ENCODE measurements at regions not wholly inside any gene's neighbourhood (a gene's known extent, or its start where the extent isn't known, plus 50 kb on each side); places are given as distances from the start of the nearest gene placed in this dataset.
"Not testable (repeated sequence)": the region's sequence is repeated elsewhere in the genome, so short reads cannot be mapped to it uniquely, and the experiment has no call there.

GRCh38 chr18:39462436-39462835 lies 1896.8 kb upstream of the CELF4 start:
- no peak for DNase-seq (ENCODE audit: low read depth in 3 of 3)

GRCh38 chr18:39460136-39460535 lies 1894.5 kb upstream of the CELF4 start:
- no peak for DNase-seq (ENCODE audit: low read depth in 3 of 3)

DNA sequence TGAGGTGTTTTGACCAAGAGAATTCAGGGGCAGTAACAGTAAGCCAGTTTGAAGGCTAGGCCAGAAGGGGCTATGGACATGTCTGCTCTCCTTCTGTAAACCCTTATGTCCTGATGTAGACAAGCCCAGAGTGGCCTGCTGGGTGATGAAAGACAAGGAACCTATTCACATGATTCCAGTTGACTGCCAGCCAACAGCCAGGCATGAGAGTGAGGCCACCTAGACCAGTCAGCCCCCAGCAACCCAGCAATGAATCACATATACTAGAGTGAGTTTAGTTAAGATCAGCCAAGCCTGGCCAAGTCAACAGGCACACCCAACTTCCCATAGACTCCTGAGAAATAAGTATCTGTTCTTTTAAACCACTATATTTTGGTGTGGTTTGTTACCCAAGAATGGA lies 1889.7 kb upstream of the CELF4 start:
- no peak for DNase-seq (ENCODE audit: low read depth in 3 of 3)

DNA sequence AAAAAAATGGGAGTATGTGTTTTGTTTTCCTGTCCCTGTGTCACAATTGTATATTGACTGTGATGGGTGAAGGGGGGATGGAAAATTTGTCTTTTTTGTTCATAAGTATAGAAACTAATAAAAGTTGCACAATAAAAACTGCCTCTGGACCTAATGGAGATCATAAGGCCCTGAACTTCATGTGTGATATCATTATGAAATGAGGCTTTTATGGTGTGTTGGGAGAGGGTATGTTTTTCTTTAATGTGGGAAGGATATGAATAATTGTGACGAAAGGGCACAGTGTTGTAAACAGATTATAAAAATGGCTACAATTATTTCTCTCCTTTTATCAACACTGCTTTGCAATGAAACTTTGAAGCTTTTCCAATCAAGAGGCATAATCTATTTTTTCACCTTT lies 1889.3 kb upstream of the CELF4 start:
- no peak for DNase-seq (ENCODE audit: low read depth in 3 of 3)

DNA sequence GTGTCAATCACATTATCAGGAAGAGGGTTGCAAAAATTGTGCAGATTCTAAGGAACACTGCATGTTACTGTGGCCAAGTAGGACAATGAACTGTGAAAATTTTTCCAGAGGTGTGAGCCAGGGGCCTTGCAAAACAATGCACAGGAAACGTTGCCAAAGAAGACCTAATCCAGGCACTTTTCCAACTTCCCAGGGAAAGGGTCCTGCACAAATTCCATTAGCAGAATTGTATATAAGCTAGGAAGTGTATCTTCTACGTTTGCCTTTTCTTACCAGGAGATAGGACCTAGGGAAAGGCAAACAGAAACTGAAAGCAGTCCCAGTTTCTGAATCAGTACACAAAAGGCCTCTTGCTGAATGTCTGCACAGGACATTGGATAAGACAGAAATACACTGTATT lies 1888.3 kb upstream of the CELF4 start:
- DNase-seq (ENCODE audit: low read depth in 3 of 3) = no peak

DNA sequence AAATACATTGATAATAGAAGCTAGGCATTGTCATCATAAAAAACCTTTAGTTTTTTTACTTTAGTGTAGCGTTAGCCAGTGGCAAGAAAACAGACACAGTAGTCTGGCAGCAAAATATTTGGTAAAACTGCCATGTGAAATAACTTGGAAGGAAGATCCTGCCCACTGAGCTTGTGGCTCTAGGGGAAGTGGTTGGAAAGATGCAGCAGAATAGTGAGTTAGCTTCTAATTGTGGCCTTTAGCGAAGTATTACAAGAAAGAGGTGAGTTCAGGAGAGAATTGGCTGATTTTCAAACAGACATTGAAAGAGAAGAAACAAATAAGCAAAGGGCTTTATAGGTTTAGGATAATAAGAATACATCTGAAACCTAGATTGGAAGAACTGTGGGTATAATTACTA lies 1887.8 kb upstream of the CELF4 start:
- no peak for DNase-seq (ENCODE audit: low read depth in 3 of 3)

- no peak for DNase-seq (ENCODE audit: low read depth in 3 of 3)
These were observed 1885.4 kb upstream of the CELF4 start for GRCh38 chr18:39450958-39451357.

- DNase-seq (ENCODE audit: low read depth in 3 of 3) = no peak
These were observed 1884.0 kb upstream of the CELF4 start for GRCh38 chr18:39449566-39449965.

- no peak for DNase-seq (ENCODE audit: low read depth in 3 of 3)
These were observed 1883.3 kb upstream of the CELF4 start for GRCh38 chr18:39448942-39449341.

- not testable (repeated sequence) for DNase-seq (ENCODE audit: low read depth in 3 of 3)
These were observed 1879.4 kb upstream of the CELF4 start for GRCh38 chr18:39444957-39445356.

DNA sequence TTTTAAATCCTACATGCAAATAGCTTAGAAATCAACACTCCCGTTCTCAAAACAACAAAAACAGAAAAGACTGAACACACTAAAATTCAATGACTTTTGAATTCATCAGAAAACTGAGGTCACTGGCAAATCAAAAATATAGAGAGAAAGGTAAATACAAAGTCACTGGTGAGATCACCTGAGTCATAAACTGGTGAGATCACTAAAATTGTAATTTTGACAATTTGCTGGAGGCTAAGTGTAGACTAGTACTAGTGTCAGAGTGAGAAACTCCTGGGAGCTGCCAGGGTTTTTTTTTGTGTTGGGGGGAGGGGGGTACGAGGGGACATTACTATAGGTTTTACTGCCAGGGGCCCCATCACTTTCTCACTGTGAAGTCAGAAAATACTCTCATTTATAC lies 1876.0 kb upstream of the CELF4 start:
- no peak for DNase-seq (ENCODE audit: low read depth in 3 of 3)

GRCh38 chr18:39435996-39436395 lies 1870.4 kb upstream of the CELF4 start:
- no peak for DNase-seq (ENCODE audit: low read depth in 3 of 3)

DNA sequence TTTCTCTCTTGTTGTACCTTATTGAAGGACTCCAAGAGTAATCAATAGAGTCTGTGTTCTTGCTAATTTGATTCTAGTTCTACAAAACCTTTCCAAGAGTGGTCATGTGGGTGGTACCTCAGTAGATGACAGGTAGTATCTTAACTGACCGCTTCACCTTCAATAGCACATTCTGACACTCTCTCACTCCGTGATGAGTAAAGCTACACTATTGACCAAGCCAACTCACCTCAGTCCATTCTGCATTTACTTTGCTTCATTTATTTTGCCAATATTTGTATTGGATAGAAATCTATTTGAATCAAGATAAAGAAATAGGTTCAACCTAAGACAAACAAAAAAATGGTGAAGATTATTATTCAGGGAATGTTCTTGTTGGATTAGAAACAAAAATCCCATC lies 1869.6 kb upstream of the CELF4 start:
- no peak for DNase-seq (ENCODE audit: low read depth in 3 of 3)

DNA sequence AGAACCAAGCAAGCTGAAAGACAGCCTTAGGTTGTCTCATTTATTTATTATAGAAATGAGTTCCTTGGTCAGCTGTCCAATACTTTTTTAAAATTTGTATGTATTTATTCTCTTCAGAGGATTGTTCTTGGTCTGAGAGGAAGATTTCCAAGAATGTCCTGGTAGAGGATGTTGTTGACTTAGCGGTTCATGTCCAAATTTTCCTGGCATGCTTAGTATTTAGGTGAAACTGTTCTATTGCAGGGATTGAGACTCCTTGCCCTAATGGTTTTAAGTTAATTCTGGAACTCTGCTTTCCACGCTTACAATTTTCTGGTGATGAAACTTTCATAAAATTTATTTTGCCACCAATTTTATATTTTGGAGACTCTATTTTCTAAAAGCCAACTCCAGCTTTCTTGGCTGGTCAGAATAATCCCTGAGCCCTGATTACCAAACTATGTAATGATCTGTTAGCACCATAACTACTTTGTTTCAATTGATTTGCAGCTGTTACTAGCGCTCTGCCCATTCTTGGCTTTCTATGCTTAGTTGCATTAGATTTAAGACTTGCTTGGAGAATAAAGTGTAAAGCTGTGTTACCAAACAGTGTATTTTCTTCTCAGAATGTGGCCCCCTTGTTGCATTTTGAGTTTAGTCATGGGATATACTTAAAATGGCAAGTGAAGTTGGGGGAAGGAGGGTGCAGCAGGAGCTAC lies 1868.8 kb upstream of the CELF4 start:
- DNase-seq (ENCODE audit: low read depth in 3 of 3) = no peak

- DNase-seq (ENCODE audit: low read depth in 3 of 3) = no peak
These were observed 1859.7 kb upstream of the CELF4 start for GRCh38 chr18:39425172-39425850.

- no peak for DNase-seq (ENCODE audit: low read depth in 3 of 3)
These were observed 1858.7 kb upstream of the CELF4 start for GRCh38 chr18:39424261-39424660.

DNA sequence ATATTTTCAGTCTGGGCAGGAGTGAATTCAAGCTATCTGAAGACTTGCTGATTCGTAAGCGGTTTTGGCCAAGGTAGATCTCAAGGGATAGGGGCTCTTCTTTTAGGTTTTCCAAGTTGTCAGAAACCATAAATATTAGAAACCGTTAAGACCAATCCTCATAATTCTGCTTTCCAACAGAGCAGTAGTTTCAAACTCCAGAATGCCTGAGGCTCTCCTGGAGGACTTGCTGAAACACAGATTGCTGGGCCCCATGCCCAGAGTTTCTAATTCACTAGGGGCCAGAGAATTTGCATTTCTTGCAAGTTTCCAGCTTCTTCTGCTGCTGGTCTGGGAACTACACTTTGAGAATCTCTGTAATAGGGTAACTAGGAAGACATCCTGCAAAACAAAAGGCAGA lies 1855.7 kb upstream of the CELF4 start:
- DNase-seq (ENCODE audit: low read depth in 3 of 3) = no peak

DNA sequence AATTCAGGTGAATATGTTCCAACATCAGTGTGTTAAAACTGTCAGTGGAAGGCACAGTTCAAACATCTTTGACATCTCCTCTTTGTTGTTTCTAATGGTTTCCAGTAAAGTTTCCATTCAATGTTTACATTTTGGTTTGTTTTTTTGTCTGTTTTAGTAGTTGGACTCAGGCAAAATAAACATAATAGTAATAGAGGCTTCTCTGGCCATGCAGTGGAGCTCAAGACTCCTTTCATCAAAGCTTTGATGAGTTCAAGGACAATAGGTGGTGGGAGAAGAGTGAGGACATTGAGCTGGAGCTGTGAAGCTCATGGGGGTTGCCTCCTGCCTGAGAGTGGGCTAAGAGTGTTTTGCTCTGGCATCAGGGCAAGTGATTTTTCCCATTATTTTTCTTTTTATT lies 1853.7 kb upstream of the CELF4 start:
- DNase-seq (ENCODE audit: low read depth in 3 of 3) = no peak

GRCh38 chr18:39415471-39415870 lies 1849.9 kb upstream of the CELF4 start:
- DNase-seq (ENCODE audit: low read depth in 3 of 3) = no peak

- no peak for DNase-seq (ENCODE audit: low read depth in 3 of 3)
These were observed 1848.6 kb upstream of the CELF4 start for GRCh38 chr18:39414009-39414700.

GRCh38 chr18:39406941-39407340 lies 1841.3 kb upstream of the CELF4 start:
- no peak for DNase-seq (ENCODE audit: low read depth in 3 of 3)

DNA sequence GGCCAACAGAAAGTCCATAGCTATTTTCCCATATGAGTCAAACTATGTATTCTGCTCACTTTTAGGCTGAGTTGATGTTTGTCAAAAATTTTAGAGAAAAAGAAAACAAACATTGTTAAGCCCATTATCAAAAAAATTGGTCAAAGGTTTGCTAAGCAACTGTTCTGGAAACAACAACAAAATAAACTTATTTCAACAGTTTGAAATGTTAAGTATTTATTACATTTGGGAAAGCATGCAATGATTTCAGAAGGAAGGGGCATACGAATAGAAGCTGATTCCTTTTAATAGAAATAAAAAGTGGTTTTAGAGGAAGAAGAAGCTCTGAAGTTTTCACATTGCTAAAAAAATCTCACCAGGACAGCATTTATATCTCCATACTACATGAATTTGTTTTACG lies 1837.5 kb upstream of the CELF4 start:
- DNase-seq (ENCODE audit: low read depth in 3 of 3) = no peak

GRCh38 chr18:39399662-39400061 lies 1834.1 kb upstream of the CELF4 start:
- DNase-seq (ENCODE audit: low read depth in 3 of 3) = no peak

Data from stimulated activated CD4-positive, alpha-beta T cell treated with anti-CD3 and anti-CD28 coated beads, TNF-alpha, amount 100 ng/mL, for 48 hours (primary cell).